GM23338 (cell line): ENCODE measurements at regions not wholly inside any gene's neighbourhood (a gene's known extent, or its start where the extent isn't known, plus 50 kb on each side); places are given as distances from the start of the nearest gene placed in this dataset.

ENCODE experiments used
- ATAC-seq: fragments of 200-7000 bp; cut with Tn5 transposase; 3 replicates; pipeline ENCODE4 v1.9.1; 2020
- DNase-seq: peaks from one replicate; pipeline ENCODE4 v3.0.0-alpha.2; 2015; ENCODE audit warnings: low spot score
- H2AFZ ChIP-seq: fragments of 200-600 bp; sonication (generic); 2 replicates; pipeline ENCODE4 v1.8.0; 2016; ENCODE audit warnings: antibody characterized with exemption, mild to moderate bottlenecking, moderate library complexity
- H3F3A ChIP-seq: fragments of 200-600 bp; sonication (generic); replicated peaks from 2 replicates; pipeline ENCODE4 v1.8.0; 2017; ENCODE audit warnings: antibody characterized with exemption, mixed run types, low read depth
- H3K27ac ChIP-seq: fragments of 200-600 bp; sonication (generic); 2 replicates; pipeline ENCODE4 v1.6.1; 2016; ENCODE audit warnings: low read depth
- H3K27me3 ChIP-seq: fragments of 200-600 bp; sonication (generic); 2 replicates; pipeline ENCODE4 v1.8.0; 2016; ENCODE audit warnings: mild to moderate bottlenecking, mixed run types, moderate library complexity; ENCODE audit not compliant: insufficient read depth
- H3K36me3 ChIP-seq: fragments of 200-600 bp; sonication (generic); 2 replicates; pipeline ENCODE4 v1.8.0; 2016; ENCODE audit warnings: mild to moderate bottlenecking; ENCODE audit not compliant: insufficient read depth
- H3K4me1 ChIP-seq: fragments of 200-600 bp; sonication (generic); 2 replicates; pipeline ENCODE4 v1.8.0; 2016; ENCODE audit warnings: mild to moderate bottlenecking, moderate library complexity; ENCODE audit not compliant: insufficient read depth
- H3K4me2 ChIP-seq: fragments of 200-600 bp; sonication (generic); 2 replicates; pipeline ENCODE4 v1.7.1; 2017; ENCODE audit warnings: mixed run types
- H3K4me3 ChIP-seq: fragments of 200-600 bp; sonication (generic); 2 replicates; pipeline ENCODE4 v1.6.1; 2016; ENCODE audit warnings: mixed run types
- H3K79me2 ChIP-seq: fragments of 200-600 bp; sonication (generic); replicated peaks from 2 replicates; pipeline ENCODE4 v1.8.0; 2017; ENCODE audit warnings: mild to moderate bottlenecking; ENCODE audit not compliant: insufficient read depth
- H3K9me2 ChIP-seq: fragments of 200-600 bp; sonication (generic); 2 replicates; pipeline ENCODE4 v1.8.0; 2017; ENCODE audit not compliant: insufficient read depth
- H4K20me1 ChIP-seq: fragments of 200-600 bp; sonication (generic); replicated peaks from 2 replicates; pipeline ENCODE4 v1.8.0; 2017; ENCODE audit warnings: mild to moderate bottlenecking; ENCODE audit not compliant: insufficient read depth
- H3K27ac Mint-ChIP-seq: 2 replicates; pipeline ENCODE4 v1.8.0; 2020; ENCODE audit warnings: inconsistent platforms, mild to moderate bottlenecking, moderate library complexity, mixed read lengths
- H3K27me3 Mint-ChIP-seq: 3 replicates; pipeline ENCODE4 v1.8.0; 2022; ENCODE audit warnings: low read depth, mild to moderate bottlenecking, moderate library complexity, mixed read lengths, inconsistent platforms; ENCODE audit not compliant: insufficient read depth, poor library complexity
- H3K36me3 Mint-ChIP-seq: 3 replicates; pipeline ENCODE4 v1.8.0; 2021; ENCODE audit warnings: low read depth, mild to moderate bottlenecking, inconsistent platforms, moderate library complexity, mixed read lengths
- H3K4me1 Mint-ChIP-seq: 3 replicates; pipeline ENCODE4 v1.8.0; 2020; ENCODE audit warnings: mild to moderate bottlenecking, inconsistent platforms, mixed read lengths
- H3K4me3 Mint-ChIP-seq: 3 replicates; pipeline ENCODE4 v1.8.0; 2021; ENCODE audit warnings: moderate library complexity, mild to moderate bottlenecking, inconsistent platforms, mixed read lengths
- H3K9me3 Mint-ChIP-seq: 3 replicates; pipeline ENCODE4 v1.8.0; 2020; ENCODE audit warnings: moderate library complexity, mild to moderate bottlenecking, inconsistent platforms, mixed read lengths
- EZH2 ChIP-seq: fragments of 200-600 bp; sonication (generic); IDR thresholded peaks from one replicate; pipeline ENCODE4 v1.8.0; 2017; ENCODE audit warnings: antibody characterized with exemption, mild to moderate bottlenecking, low read depth; ENCODE audit not compliant: unreplicated experiment
- JUNB ChIP-seq: IDR thresholded peaks from one replicate; pipeline ENCODE4 v1.6.1; 2016; ENCODE audit warnings: antibody characterized with exemption; ENCODE audit not compliant: unreplicated experiment
- NANOG ChIP-seq: IDR thresholded peaks from 2 replicates; pipeline ENCODE4 v1.6.1; 2016; ENCODE audit warnings: antibody characterized with exemption, borderline replicate concordance
- POLR2AphosphoS5 ChIP-seq: IDR thresholded peaks from 2 replicates; pipeline ENCODE4 v1.6.1; 2016; ENCODE audit warnings: antibody characterized with exemption, low read depth
- STAT1 ChIP-seq: IDR thresholded peaks from one replicate; pipeline ENCODE4 v1.6.1; 2016; ENCODE audit warnings: antibody characterized with exemption; ENCODE audit not compliant: unreplicated experiment
- ZNF331 ChIP-seq: fragments of 250-450 bp; sonication (Bioruptor Pico); IDR thresholded peaks from 2 replicates; pipeline ENCODE4 v1.5.0; 2020; ENCODE audit warnings: low read depth, mild to moderate bottlenecking, moderate library complexity
- TF ChIP-seq, protein P1 (sequence below): fragments of 250-450 bp; sonication (Bioruptor Pico); IDR thresholded peaks from 2 replicates; pipeline ENCODE4 v1.5.0; 2020; ENCODE audit warnings: mild to moderate bottlenecking, moderate library complexity
- TF ChIP-seq, protein P2 (sequence below): IDR thresholded peaks from 2 replicates; pipeline ENCODE4 v1.6.1; 2016; ENCODE audit warnings: antibody characterized with exemption

DNA sequence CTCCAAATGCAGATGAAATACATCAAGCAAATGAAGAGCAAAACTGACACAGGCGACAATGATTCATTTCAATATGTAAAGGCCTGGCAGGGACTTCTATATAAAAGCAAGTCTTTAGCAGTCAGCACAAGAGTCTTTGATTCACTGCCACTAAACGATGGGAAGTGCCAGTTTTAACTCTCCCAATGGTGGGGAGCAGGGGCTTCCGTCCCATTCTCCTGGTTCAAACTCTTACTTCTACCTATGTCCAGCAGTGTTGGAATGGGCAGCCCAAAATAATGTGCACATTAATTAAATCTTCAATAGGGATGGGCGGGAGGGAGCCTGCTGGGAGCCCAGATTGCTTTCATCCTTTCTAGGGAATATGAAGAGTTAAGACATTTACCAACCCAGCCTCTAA is 97.5 kb upstream of the MDM1 start:
- H3K27ac Mint-ChIP-seq = no peak overlapping the region

More for the DNA sequence above, 97.5 kb upstream of the MDM1 start:
- no peak for DNase-seq
- Mint-ChIP-seq H3K36me3 (no peaks in the 10 kb centered on the region), H3K4me3 (no peak overlapping the region), H3K4me1 (peaks cover 20% of the 10 kb centered on the region; the same call in 2 of the 3 replicates), H3K27me3 (peaks cover 9% of the 10 kb centered on the region), H3K9me3 (no peaks in the 10 kb centered on the region)
- no peak for ATAC-seq
- no peaks in the 10 kb centered on the region for H3K79me2 ChIP-seq
- H2AFZ ChIP-seq = no peak overlapping the region
- H3K27ac ChIP-seq = no peak overlapping the region
- no peak overlapping the region for H3K4me2 ChIP-seq
- TF ChIP-seq EZH2 = no peak
- TF ChIP-seq, protein P1, sequence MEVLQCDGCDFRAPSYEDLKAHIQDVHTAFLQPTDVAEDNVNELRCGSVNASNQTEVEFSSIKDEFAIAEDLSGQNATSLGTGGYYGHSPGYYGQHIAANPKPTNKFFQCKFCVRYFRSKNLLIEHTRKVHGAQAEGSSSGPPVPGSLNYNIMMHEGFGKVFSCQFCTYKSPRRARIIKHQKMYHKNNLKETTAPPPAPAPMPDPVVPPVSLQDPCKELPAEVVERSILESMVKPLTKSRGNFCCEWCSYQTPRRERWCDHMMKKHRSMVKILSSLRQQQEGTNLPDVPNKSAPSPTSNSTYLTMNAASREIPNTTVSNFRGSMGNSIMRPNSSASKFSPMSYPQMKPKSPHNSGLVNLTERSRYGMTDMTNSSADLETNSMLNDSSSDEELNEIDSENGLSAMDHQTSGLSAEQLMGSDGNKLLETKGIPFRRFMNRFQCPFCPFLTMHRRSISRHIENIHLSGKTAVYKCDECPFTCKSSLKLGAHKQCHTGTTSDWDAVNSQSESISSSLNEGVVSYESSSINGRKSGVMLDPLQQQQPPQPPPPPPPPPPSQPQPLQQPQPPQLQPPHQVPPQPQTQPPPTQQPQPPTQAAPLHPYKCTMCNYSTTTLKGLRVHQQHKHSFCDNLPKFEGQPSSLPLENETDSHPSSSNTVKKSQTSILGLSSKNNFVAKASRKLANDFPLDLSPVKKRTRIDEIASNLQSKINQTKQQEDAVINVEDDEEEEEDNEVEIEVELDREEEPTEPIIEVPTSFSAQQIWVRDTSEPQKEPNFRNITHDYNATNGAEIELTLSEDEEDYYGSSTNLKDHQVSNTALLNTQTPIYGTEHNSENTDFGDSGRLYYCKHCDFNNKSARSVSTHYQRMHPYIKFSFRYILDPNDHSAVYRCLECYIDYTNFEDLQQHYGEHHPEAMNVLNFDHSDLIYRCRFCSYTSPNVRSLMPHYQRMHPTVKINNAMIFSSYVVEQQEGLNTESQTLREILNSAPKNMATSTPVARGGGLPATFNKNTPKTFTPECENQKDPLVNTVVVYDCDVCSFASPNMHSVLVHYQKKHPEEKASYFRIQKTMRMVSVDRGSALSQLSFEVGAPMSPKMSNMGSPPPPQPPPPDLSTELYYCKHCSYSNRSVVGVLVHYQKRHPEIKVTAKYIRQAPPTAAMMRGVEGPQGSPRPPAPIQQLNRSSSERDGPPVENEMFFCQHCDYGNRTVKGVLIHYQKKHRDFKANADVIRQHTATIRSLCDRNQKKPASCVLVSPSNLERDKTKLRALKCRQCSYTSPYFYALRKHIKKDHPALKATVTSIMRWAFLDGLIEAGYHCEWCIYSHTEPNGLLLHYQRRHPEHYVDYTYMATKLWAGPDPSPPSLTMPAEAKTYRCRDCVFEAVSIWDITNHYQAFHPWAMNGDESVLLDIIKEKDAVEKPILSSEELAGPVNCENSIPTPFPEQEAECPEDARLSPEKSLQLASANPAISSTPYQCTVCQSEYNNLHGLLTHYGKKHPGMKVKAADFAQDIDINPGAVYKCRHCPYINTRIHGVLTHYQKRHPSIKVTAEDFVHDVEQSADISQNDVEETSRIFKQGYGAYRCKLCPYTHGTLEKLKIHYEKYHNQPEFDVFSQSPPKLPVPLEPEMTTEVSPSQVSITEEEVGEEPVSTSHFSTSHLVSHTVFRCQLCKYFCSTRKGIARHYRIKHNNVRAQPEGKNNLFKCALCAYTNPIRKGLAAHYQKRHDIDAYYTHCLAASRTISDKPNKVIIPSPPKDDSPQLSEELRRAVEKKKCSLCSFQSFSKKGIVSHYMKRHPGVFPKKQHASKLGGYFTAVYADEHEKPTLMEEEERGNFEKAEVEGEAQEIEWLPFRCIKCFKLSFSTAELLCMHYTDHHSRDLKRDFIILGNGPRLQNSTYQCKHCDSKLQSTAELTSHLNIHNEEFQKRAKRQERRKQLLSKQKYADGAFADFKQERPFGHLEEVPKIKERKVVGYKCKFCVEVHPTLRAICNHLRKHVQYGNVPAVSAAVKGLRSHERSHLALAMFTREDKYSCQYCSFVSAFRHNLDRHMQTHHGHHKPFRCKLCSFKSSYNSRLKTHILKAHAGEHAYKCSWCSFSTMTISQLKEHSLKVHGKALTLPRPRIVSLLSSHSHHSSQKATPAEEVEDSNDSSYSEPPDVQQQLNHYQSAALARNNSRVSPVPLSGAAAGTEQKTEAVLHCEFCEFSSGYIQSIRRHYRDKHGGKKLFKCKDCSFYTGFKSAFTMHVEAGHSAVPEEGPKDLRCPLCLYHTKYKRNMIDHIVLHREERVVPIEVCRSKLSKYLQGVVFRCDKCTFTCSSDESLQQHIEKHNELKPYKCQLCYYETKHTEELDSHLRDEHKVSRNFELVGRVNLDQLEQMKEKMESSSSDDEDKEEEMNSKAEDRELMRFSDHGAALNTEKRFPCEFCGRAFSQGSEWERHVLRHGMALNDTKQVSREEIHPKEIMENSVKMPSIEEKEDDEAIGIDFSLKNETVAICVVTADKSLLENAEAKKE (CRISPR knock-in tag) = no peak
- no peak for TF ChIP-seq JUNB
- TF ChIP-seq, protein P2, sequence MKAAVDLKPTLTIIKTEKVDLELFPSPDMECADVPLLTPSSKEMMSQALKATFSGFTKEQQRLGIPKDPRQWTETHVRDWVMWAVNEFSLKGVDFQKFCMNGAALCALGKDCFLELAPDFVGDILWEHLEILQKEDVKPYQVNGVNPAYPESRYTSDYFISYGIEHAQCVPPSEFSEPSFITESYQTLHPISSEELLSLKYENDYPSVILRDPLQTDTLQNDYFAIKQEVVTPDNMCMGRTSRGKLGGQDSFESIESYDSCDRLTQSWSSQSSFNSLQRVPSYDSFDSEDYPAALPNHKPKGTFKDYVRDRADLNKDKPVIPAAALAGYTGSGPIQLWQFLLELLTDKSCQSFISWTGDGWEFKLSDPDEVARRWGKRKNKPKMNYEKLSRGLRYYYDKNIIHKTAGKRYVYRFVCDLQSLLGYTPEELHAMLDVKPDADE = no peak
- TF ChIP-seq POLR2AphosphoS5 = no peak
- no peak for TF ChIP-seq NANOG
- TF ChIP-seq ZNF331 (CRISPR knock-in tag) = no peak
- TF ChIP-seq STAT1 = no peak
- no peaks in the 10 kb centered on the region for H4K20me1 ChIP-seq
- peaks cover 21% of the 10 kb centered on the region for H3K4me1 ChIP-seq
- no peaks in the 10 kb centered on the region for H3F3A ChIP-seq
- no peaks in the 10 kb centered on the region for H3K27me3 ChIP-seq
- peaks cover 3% of the 10 kb centered on the region; the same call in 1 of the 2 replicates for H3K9me2 ChIP-seq
- no peaks in the 10 kb centered on the region for H3K36me3 ChIP-seq
- no peak overlapping the region for H3K4me3 ChIP-seq
